ENCODE measurements at regions not wholly inside any gene's neighbourhood (a gene's known extent, or its start where the extent isn't known, plus 50 kb on each side); places are given as distances from the start of the nearest gene placed in this dataset.

DNA sequence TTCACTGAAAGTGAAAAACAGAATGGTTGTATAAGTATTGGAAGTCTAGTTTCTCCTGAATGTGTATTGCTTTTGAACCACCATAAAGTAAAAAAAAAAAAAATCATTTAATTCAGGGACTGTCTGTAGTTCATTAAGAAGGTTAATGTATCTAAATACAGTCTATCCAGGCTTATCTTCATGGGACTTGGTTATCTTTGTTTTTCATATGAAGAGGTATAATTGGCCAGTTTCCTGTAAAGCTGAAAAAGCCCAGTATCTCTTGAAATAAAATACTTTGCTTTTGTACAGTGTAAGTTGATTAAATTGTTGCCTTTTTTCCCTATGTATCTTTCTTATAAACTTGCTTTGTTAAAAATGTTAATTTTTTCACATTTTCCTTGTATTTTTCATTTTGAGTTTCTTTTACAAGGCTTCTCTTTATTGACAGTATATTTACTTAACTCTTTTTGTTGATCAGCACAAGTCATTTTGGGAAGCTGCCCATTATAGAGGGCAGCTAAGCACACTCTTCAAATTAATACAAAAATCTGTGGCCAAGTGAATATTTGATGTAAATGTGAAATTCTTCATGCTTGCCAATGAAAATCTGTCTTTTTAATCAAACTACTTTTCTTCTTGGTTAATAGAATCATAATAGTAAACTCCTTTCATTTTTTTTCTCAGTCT lies 156.0 kb downstream of the TMTC3 start:
- H3K9ac ChIP-seq (ENCODE audit: control insufficient read depth, insufficient read depth, low read length): no peak overlapping the region
- H3K4me2 ChIP-seq (ENCODE audit: control insufficient read depth, insufficient read depth): no peak overlapping the region
- H3K27me3 ChIP-seq (replicated peaks in 1 of 2; ENCODE audit: control insufficient read depth in 2 of 2, insufficient read depth in 2 of 2, low read length in 1 of 2): no peaks in the 10 kb centered on the region
- intact Hi-C loops (cut with micrococcal nuclease; ENCODE audit: unreplicated experiment) (loop anchor here (2.0 to 5.0 kb wide), 3 partner anchors 35 to 156 kb away; partner anchors contain the start of genes CEP290 and TMTC3), in situ Hi-C loops (cut with MboI) (no loop called here)
- H4K20me1 ChIP-seq (ENCODE audit: control insufficient read depth, insufficient read depth): no peaks in the 10 kb centered on the region
- POLR2A ChIA-PET: interaction anchor here (1.1 to 1.5 kb wide), 2 partner anchors 10 to 12 kb away, joined by 3 to 5 read pairs; no protein-coding TSS in a partner anchor
- H2AFZ ChIP-seq (ENCODE audit: control insufficient read depth, low read depth, low read length): no peak overlapping the region
- no TSS peak for BruUV-seq (replicated peaks)
- H3K79me2 ChIP-seq (ENCODE audit: control insufficient read depth, insufficient read depth, low read length): no peaks in the 10 kb centered on the region
- CTCF ChIA-PET: interaction anchor here (0.6 to 2.5 kb wide), 4 partner anchors 10 to 156 kb away, joined by 3 to 9 read pairs (median 5); no protein-coding TSS in a partner anchor
- no peak overlapping the region for H3K4me3 ChIP-seq
- FAIRE-seq (no peak), DNase-seq (ENCODE audit: low read depth, low spot score) (no peak), ATAC-seq (no peak)
- H3K36me3 ChIP-seq (ENCODE audit: control insufficient read depth in 2 of 2, insufficient read depth in 2 of 2, low read length in 1 of 2): no peaks in the 10 kb centered on the region
- peaks cover 5% of the 10 kb centered on the region; the same call in 1 of the 2 replicates for H3K4me1 ChIP-seq (ENCODE audit: control insufficient read depth, insufficient read depth, low read length)
- peak overlapping the region; percentile 71; the same call in 1 of the 2 replicates for H3K27ac ChIP-seq (ENCODE audit: control insufficient read depth, insufficient read depth)
- RAD21 ChIA-PET (ENCODE audit: unreplicated experiment): interaction anchor here (1.0 to 3.1 kb wide), 5 partner anchors 11 to 143 kb away, joined by 3 to 32 read pairs (median 5); no protein-coding TSS in a partner anchor
- SMC1A ChIA-PET (ENCODE audit: uncharacterized antibody, unreplicated experiment): interaction anchor here (0.5 to 5.5 kb wide), 15 partner anchors 8 to 183 kb away, joined by 3 to 69 read pairs (median 6); no protein-coding TSS in a partner anchor
- no peaks in the 10 kb centered on the region; the same call in 2 of the 3 replicates for H3K9me3 ChIP-seq (replicated peaks; ENCODE audit: control insufficient read depth, insufficient read depth, low read length)
- TF ChIP-seq CREM (IDR thresholded peaks at IDR 0.05; ENCODE audit: low read depth) (no peak), ZBTB11 (CRISPR knock-in tag; IDR thresholded peaks at IDR 0.05) (no peak), KDM1A (IDR thresholded peaks at IDR 0.05; ENCODE audit: borderline replicate concordance) (no peak), SMARCA5 (IDR thresholded peaks at IDR 0.05) (no peak), PML (IDR thresholded peaks at IDR 0.05; ENCODE audit: low read length) (no peak), MXI1 (IDR thresholded peaks at IDR 0.05; ENCODE audit: low read depth, low read length) (no peak), MTA3 (IDR thresholded peaks at IDR 0.05; ENCODE audit: borderline replicate concordance, low read length) (no peak), MLLT1 (IDR thresholded peaks at IDR 0.05) (no peak), SMAD5 (IDR thresholded peaks at IDR 0.05; ENCODE audit: low read depth) (no peak), E4F1 (IDR thresholded peaks at IDR 0.05; ENCODE audit: borderline replicate concordance, partially characterized antibody) (no peak), TCF7 (IDR thresholded peaks at IDR 0.05; ENCODE audit: borderline replicate concordance) (no peak), RFX5 (IDR thresholded peaks at IDR 0.05; ENCODE audit: low read depth, low read length) (no peak), SRF (IDR thresholded peaks at IDR 0.05; ENCODE audit: low read depth in 2 of 2, low read length in 2 of 2) (no peak), BCL11A (IDR thresholded peaks at IDR 0.05; ENCODE audit: low read depth, low read length) (no peak)
- TF ChIP-seq, protein P1, sequence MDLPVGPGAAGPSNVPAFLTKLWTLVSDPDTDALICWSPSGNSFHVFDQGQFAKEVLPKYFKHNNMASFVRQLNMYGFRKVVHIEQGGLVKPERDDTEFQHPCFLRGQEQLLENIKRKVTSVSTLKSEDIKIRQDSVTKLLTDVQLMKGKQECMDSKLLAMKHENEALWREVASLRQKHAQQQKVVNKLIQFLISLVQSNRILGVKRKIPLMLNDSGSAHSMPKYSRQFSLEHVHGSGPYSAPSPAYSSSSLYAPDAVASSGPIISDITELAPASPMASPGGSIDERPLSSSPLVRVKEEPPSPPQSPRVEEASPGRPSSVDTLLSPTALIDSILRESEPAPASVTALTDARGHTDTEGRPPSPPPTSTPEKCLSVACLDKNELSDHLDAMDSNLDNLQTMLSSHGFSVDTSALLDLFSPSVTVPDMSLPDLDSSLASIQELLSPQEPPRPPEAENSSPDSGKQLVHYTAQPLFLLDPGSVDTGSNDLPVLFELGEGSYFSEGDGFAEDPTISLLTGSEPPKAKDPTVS (IDR thresholded peaks at IDR 0.05; ENCODE audit: low read depth, low read length): no peak
